NCI-H748 (cell line): ENCODE measurements at regions not wholly inside any gene's neighbourhood (a gene's known extent, or its start where the extent isn't known, plus 50 kb on each side); places are given as distances from the start of the nearest gene placed in this dataset.

ENCODE experiments used
- DNase-seq: peaks from one replicate; lab custom pipeline; 2025; ENCODE audit not compliant: unreplicated experiment; lab: John Stamatoyannopoulos, UW

DNA sequence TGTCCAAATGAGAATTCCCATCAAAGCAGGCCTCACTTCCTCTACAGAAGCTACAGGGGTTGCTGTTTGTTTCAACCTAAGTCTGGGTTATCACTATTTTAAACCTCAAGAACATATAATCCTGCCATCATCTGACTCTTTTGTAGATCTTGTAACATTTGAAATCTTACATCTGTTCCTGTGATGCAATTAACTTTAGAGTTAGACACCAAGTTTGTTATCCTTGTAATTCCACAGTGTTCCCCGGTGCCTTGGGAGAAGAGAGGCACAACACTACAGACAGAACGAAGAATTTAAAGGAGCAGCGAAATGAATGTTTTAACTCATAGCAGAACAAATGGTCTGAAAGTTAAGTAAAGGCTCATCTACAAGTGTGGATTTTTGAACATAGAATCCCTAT lies 116.1 kb downstream of the UCHL5 start:
- DNase-seq, result no peak

DNA sequence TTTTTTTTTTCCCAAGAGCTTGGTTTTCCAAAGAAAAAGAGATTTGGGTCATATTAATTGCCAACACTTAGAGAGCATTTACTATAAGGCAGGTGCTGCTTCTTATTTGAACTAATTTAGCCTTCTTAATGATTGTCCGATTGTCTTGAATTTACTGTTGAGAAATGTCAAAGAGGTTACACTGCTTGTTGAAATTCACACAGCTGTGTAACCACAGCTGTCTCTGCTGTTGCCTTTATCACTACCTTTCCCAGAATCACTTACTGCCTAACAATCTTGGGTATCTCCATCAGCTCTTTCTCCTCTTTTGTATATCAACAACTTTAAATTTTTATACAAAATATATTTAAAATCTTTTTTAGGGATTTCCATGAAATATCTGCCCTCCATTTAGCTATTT lies 115.6 kb downstream of the UCHL5 start:
- no peak for DNase-seq

DNA sequence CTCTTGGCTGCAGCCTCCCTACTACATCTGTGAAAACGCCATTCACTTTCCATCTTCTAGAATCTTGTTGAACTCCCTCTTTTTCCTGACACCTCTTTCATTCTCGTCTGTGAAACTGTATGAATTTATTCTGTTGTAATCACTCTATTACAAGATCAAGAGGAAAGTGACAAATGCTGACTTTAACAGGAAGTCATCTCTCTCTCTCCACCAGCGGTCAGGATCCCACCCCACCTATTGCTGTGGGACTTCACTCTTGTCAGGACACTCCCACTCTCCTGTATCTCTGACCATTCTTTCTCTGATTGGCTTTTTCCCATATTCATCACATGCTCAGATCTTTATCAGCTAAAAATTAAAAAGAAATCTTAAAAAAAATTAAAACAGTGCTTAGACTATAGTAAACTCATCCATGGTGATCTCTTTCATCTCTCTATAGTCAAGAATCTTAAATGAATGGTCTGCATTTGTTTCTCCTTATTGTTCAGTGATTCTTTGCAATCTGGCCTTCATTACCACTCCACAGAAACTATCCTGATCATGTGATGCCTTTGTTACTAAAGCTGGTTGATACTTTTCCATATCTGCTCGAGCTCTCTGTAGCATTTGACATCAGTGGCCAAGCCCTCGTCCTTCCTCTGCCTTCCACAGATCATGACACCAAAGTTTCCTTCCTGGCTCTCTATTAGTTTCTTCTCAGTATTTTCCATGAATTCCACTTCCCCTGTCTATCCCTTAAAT lies 113.6 kb downstream of the UCHL5 start:
- DNase-seq, result no peak

DNA sequence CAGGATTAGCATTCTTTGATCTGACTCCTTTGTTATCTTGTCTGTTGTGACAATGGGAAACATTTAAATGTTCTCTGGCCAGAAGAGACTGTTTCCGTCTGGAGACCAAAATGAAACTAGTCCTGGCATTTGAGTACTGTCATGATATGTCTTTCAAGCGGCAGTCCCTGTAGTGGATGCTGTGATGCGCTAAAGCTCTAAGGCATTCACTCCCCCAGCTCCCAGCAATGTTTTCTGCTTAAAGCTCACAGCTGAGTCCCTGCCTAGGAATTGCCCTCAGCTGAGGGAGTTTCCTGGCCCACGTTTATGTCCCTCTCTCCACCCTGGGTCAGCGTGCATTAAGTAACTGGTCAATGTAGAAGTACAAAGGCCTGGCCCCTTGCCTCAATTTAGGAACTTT lies 109.4 kb downstream of the UCHL5 start:
- no peak for DNase-seq

DNA sequence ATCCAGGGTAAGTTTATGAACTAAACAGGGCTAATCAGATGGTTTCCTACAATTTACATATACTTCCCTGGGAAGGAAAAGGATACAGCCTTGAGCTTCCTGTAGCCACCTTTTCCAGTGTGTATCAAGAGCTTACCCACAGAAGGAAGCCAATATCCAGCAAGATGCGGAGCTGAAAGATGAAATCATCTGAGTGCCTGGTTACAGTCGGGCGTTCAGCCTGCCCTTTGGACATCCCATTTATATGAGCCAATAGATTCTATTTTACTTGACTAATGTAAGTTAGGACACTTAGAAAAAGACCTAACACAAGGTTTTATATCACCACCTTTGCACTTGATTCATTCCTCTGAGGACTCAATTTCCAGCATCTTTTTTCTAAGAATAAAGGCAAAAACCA lies 108.2 kb downstream of the UCHL5 start:
- DNase-seq, result no peak

DNA sequence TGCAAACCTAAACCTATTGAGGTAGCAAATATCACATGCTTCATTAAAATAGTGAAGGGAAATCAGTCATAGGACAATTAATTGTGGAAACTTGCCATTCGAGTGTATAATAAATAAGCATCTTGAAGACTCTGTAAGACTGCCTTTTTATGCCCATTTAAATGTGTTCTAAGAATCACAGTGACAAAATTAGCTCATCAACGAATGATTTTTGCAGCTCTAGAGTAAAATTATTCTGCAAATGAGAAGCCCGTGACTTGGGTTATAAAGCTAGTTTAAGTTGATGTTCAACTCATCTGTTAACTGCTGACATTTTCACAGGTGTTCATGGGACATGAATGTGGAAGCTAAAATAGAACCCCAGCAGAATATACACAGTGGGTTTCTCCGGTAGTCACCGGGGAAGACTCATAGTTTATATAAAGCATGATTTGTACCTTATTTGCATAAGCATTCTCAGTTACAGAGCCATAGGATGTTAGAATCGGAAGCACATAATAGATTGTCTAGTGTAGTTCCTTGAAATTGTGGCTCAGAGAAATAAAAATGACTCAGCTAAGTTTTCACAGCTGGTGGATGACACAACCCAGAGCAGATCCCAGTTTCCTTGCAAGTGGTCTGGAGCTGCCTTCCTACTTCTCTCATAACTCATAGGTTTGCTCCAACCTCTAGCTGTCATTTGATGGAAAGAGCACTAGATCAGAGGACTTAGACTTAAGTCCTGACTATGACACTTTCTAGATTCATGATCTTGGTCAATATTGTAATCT lies 107.3 kb downstream of the UCHL5 start:
- no peak for DNase-seq

- DNase-seq, result no peak
These were observed 106.5 kb downstream of the UCHL5 start for GRCh38 chr1:192952646-192953045.

DNA sequence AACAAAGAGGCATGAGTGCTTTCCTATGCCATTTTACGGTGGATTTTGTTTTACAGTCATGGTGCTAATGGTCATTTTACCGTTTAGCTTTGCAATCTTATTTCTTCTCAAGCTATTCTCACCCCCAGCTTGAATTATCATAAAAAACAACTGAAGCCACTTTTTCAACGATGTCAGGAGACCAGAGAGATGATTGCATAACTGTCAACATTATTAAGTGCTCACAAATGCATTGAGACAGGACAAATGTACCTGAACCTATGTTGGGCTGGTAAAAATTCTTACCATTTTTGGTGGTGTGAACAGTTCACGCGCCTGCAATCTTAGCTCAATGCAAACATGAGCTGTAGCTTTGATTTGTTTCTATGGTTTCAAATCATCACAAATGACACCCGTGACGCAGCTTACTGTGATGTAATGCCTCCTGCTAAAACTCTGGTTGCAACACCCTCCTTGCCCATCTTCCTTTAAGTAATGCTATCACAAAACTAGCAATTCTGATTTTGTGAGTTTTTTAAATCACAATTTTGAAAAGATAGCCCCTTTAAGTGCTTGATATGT lies 104.4 kb downstream of the UCHL5 start:
- peak; percentile 54 for DNase-seq

GRCh38 chr1:192958350-192958749 lies 100.8 kb downstream of the UCHL5 start:
- DNase-seq, result no peak

GRCh38 chr1:192958871-192959270 lies 100.3 kb downstream of the UCHL5 start:
- DNase-seq, result no peak

DNA sequence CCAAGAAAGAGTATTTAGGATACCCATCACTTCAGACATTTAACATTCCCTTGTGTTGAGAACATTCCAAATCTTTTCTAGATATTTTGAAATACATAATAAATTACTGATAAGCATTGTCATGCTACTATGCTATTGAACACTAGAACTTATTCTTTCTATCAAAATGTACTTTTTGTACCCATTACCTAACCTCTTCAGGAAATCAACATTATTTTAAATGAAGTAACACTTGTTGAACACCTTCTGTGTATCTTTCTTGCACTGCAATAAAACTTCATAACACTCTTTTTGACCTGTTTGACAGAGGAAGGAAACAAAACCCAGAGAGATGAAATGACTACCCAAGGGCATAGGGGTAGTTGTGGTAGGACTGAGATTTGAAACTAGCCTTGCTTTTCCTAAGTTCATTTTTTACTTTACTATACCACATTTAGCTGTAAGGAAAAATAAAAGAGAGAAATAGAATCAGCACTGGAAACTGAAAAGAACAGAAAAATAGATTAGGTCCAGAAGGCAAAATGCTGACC lies 99.4 kb downstream of the UCHL5 start:
- no peak for DNase-seq
